Middle frontal gyrus (tissue), 1 donor: ENCODE measurements at regions not wholly inside any gene's neighbourhood (a gene's known extent, or its start where the extent isn't known, plus 50 kb on each side); places are given as distances from the start of the nearest gene placed in this dataset.

Experiments
- DNase-seq: peaks from one replicate; pipeline ENCODE4 v3.0.0-alpha.2; 2015; ENCODE audit warnings: low spot score; ENCODE audit errors: extremely low spot score

DNA sequence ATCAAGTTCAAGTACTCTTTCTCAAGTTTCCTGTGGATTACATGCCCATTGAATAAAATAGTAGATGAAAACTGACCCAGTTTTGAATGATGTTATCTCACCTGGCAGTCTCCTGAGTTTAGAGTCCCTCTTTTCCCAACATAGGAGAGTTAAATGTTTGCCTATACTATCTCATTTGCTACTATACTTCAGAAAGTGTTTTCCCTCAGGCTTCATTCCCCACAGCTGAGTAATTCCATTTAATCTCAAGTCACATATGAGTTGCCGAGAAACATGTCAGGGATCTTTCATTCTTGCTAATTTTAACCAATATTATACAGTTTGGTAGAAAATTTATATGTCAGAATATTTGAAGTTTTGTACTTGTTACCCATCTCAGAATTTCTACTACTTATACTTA, 150.4 kb upstream of the CDH19 start:
- DNase-seq: no peak

DNA sequence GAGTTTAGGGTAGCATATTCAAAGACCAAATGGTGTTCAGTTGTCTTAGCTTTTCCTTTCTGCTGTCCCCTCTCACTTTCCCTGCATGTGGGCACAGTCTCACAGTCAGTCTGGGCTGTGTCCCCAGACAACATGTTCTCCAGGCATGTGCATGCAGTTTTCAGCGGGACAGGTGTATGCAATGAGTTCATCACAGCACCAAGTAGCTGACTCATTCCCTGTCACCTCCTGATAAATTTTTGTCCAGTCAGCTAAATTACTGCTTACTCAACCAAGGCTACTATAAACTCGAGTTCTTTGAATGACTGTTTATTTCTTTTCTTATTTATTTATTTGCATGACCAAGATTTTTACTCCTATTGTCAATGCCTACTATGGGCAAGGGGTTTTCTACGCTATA, 148.8 kb upstream of the CDH19 start:
- DNase-seq: no peak

DNA sequence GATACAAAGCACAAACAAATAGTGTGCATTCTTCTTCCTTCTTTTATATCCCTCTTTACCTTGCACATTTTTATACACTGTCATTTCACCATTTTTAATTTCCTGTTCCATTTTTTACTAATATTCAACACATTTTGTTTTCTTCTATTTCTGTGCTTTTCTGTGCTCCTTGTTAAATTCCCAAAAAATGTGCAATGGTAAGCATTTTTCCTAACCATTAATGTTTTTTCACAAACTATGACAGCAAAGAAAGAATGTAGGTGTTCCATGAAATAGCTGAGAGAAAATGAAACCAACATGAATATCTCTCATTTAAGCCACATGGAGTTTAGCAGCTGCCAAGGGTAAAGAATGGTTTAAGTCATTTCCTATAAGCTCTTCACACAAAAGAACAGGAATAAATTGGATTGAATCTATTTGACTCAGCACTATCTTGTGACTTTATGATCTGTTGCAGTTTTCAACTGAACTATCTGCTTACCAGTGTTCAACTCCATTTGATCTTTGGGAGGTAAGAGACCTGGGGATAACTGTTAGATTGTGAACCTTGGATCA, 145.7 kb upstream of the CDH19 start:
- DNase-seq: no peak

DNA sequence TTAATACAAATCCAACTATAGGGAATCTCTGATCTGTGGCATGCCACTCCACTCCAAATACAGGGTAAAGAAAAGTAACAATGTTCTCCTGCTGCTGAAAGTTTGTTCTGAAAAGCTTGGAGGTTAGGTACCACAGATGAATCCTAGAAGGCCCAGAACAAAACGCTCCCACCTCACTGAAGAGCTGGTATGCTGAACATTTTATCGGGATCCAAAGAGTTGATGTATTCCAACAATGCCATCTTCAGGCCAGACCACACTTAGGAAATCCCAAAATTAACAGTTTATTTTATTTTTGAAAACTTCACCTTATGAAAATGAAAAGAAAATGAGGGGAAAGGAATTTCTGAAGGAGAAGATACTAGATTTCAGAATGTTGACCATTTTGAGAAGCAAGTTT, 145.1 kb upstream of the CDH19 start:
- DNase-seq: no peak

DNA sequence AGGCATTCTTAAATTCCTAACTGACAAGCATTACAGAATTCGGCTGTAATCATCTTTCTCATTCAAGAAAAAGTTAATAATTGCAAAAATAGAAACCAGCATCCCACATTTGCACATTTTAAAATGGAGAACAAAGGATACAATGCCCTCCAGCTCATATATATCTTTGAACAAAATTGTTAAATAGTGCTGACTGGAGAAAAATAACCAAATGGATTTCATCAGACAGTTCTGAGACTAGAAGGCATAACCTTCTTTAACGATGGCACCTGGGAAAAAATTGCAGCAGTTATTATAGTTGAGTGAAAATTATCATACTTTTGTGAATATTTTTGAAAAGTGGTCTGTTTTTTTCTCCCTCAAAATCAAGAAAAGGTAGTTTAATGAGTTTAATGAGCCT, 138.9 kb upstream of the CDH19 start:
- DNase-seq: no peak

DNA sequence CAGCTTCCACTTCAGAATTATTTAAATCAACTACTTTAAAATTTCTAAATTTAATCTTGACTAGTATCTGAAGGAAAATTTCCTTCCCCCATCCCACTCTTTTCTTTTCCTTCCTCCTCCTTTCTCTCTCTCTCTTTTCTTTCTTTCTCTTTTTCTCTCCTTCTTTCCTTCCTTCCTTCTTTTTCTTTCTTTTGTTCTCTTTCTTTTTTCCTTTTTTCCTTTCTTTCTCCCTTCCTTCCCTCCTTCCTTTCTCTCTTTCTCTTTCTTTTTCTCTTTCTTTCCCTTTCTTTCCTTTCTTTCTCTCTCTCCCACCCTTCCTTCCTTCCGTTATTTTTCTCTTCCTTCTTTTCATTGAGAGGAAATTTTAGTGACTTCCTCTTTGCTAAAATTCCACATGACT, 132.0 kb upstream of the CDH19 start:
- DNase-seq: no peak

DNA sequence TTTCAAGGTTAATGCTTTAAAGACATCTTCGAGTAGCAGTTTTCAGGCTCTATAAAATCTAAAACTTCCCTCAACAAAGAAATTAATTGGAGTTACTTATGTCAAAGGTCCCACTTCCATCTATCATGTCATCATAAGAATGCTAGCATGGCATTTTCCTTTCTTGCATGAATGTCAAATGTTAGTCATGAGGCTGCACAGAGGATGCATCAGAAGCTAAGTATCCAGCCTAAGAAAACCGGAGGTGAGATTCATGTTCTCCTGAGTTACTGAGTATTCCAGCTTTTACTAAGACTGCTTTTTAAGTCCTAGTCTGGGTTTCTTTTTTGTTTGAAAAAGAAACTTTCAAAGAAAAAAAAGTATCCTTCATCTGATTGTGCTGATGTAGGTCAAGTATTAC, 130.6 kb upstream of the CDH19 start:
- DNase-seq: no peak

DNA sequence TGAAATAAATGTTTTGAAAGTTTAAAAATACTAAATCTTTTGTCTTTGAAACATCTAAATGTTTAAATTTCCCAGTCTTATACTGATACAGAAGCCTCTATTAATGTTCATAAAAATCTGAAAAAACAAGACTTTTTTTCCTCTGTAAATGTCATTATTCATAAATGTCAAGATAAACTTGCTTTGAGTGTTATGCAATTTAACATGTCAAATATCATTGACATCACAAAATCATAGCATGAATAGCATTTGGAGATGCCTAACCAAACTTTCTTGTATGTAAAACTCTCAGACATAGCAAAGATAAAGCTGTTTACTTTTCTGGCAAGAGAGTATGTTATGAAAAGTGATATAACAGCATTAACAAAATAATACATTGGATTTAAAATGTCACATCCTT, 128.0 kb upstream of the CDH19 start:
- no peak for DNase-seq

DNA sequence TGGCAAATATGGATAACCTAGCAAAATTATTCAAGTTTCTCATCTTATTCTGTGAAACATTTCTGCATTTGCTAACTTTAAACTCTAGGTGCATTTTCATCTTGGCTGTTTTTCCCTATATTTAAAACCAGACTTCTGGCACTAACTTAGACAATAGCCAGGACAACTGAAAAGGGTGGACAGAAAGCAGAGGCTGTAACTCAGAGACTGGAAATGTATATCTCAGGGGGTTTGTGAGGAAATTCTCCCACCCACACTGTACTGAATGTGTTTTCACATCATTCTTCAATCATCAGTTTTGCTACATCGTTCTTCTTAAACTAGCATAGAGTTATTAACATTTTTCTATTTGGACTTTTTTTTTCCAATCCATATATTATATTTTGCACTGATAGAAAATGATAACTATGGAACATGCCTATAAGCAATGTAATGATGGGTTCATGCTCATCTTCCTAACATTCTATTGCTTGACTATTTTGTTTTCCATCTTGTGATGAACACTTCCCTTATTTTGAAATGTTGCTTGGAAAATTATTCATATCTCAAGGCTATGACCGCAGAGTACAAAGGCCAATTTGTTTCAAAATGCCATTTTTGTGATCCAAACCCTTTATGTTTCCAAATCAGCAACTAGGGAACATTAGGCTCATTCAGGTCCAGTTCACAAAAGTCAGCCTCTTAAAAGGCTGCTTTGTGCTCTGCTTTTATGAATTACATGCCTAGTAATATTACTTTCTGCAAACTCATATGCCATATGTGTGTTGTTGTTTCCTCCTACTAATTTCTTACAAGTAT, 125.8 kb upstream of the CDH19 start:
- no peak for DNase-seq

DNA sequence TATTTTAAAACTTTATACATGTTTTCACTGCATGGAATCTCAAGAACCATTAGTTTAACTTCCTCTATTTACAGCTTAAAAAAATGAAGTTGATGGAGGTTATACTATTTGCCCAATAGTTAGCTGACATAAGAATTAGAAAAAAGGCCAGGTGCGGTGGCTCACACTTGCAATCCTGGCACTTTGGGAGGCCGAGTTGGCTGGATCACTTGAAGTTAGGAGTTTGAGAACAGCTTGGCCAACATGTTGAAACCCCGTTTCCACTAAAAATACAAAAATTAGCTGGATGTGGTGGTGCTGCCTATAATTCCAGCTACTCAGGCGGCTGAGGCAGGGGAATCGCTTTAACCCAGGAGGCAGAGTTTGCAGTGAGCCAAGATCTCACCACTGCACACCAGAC, 125.1 kb upstream of the CDH19 start:
- DNase-seq: no peak

DNA sequence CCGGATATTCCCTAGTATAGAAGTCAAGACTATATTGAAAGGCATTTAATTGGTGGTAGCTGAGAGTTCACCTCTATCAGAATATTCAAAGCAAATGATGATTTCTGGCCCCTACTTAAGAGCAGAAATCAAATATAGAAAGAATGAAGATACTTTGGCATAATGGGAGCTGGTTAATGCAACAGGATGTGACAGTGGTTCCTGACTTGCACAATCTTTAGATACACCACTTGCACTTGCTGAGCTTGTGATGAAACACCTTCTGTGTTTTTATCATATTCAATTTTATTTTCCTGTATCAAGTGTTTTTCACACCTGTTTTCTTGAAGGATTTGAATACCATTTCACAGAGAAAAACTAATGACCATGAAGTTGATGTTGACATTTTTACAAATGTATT, 124.1 kb upstream of the CDH19 start:
- DNase-seq: no peak

DNA sequence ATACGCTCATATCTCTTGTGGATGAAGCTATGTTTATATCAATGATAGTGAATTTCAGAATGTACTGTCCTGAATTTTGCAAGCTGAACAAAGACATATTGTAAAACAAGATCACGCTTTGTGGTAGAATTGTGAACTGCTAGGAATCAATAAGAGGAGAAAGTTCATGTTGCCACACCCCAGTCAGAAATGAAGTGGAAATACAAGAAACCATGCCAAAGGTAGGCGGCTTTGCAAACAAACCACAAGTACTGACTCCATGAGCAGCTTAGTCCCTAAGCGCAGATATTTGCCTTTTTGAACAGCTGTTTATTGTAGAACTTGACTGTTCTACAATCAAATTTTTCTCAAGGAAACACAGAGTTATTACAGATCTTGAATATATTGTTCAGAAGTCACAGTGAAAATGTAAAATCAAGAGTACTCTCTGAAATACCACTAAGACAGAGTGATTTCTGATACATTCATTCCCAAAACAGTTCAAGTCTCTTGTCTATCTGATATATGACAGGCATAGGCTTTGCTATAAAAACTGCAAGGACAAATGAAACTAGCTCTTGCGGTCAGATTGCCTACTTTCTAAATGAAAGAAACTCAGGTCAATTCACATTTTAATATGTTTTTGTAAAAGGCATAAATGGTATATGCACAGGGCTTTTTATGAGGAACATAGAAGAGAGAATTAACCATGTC, 120.9 kb upstream of the CDH19 start:
- no peak for DNase-seq

DNA sequence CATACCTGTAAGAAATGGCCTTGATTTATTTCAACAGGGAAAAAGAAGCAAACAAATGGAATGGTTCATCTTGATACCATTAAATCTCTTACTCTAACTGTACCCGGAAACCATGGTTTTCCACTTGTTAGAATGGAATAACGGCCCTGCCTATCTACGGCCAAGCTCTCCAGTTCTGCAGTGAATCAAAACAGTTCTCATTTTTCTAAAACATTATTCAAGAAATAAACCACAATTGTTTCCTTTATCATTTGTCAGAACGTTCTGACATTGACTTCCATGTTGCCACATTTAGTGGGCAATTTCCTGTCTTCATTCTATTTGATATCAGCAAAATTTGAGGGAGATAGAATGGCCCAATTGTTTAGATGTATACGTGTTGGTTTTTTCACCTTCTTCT, 118.8 kb upstream of the CDH19 start:
- no peak for DNase-seq

DNA sequence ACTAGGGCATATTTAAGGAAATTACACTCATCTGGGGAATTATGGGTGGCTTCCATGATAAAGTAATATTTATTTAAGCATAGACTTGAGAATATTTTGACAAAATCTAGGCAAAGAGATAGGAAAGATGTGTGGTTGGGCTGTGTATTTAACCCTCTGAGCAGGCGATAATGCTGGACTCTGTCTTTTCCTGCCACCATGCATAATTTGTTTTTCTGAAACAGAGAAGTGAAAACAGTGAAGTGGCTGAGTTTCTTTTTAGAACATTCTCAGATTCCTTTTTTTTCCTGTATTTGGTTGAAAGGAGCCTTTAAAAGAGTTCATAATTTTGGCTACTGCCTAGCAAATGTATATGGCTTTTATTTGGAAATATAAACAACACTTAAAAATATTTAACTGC, 104.8 kb upstream of the CDH19 start:
- DNase-seq: no peak

DNA sequence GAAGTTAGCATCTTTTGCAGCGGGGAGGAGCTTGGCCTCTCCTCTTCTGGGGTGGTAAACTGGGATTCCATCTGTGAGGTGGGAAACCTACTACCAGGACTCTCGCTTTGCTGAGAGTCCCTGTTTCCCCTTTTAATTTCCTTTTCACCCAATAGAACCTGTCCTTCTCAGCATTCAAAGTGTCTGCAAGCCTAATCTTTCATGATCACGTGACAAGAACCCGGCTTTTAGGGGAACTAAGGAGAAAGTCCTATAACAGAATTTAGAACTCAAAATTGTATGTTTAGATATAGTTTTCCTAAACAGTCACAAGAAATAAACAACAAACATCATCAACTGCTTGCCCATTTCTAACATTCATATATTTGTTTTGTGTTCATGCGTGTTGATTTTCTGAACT, 103.6 kb upstream of the CDH19 start:
- no peak for DNase-seq

DNA sequence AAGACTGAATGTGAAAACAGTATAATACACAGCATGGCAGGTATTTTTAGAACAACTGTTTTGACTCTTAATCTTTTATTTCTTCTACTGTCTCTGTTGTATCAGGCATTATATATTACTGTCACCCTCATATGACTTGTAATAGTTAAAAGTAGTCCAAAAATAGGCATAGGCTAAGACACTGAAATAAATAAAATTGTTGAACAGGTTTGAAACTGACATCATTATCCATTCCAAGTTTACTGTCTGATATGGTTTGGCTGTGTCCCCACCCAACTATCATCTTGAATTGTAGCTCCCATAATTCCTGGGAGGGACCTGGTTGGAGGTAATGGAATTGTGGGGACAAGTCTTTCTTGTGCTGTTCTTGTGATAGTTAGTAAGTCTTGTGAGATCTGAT, 91.4 kb upstream of the CDH19 start:
- DNase-seq: no peak

DNA sequence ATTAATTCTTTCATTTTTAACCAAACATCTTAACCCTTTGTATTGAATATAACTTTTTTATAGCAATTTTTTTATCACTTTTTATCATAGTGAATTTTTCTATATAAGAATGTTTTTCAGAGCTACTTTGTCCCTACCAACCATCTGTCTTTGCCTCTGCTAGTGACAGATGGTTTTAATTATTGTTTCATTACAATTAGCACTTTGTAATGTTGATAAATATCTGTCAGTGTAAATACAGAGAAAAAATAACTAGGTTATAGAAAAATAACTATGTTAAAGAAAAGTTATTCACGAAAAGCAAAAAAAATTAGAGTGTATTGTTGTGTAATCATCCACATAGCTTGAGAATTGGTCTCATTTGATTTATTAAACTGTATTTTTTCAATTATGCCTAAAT, 91.0 kb upstream of the CDH19 start:
- no peak for DNase-seq

DNA sequence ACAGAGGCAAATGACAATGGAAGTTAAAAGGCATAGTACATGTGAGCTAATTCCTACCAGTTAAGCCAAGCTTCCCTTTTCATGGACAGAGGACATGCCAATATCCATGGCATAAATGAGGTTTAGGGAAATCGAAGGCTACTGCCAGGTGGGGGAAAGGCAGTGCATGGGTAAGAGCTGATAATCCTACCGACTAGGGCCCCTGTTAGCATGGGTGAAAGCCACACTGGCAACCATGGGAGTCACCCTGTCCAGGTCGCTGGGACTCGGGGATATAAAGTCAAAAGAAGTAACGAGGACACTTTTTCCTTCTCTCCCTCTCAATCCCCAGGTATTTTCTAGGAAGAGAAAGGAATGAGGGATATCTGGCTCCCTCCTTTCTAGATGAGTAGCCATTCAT, 83.7 kb upstream of the CDH19 start:
- DNase-seq: no peak

DNA sequence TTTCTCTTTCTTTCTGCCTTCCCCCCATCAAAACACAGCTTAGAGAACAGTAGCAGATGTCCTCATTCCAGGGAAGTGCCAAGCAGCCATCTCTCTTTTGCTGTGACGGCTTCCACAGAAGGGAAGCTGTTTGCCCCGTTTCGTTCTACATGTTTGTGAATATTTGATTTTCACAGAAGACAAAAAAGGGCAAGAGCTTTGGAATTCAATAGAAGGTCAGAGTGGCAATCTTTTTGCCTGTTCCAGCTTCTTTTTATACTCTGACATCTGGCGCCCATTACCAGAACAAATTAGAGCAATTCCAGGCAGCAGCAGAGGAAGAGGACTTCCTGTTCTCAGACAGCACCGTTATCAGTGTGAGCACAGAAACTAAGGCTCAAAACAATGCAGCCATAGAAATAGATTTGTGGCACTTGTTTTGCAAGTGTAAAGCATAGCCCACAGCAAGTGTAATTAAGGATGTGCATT, 79.0 kb upstream of the CDH19 start:
- peak; percentile 30 for DNase-seq

DNA sequence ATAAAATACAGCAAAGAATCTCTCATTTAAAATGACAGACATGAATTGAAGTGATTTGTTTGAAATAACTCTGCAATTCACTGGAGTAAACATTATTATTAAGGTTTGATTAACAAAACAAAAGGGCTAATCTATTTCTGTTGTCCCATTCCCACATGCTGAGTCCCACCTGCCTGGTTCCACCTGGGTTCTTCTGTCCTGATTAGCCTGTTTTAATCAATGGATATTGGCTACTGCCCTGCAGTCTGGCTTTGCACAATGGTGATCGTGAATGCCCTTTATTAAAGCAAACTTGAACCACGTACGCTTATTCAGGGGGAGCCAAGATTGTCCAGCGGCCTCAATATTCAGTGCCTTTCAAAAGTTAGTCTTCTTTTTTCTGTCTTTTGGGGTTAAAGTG, 72.8 kb upstream of the CDH19 start:
- no peak for DNase-seq

DNA sequence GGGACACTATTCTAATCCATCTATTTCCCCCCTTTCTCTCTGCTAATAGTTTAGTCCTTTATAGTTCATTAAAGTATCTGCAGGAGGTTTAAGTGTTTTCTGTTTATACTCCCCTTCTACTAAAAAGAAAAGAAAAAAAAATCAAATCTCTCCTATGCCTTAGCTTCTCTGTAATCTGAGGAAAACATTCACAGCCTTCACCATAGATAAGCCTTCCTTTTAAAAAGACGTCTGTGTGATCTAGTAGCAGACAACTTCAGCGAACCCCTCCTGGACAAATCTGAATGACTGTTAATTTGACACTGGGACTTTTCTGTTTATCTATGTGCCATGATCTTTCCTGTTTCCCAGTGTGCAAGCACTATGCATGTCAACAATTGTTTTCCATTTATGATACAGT, 70.4 kb upstream of the CDH19 start:
- no peak for DNase-seq

DNA sequence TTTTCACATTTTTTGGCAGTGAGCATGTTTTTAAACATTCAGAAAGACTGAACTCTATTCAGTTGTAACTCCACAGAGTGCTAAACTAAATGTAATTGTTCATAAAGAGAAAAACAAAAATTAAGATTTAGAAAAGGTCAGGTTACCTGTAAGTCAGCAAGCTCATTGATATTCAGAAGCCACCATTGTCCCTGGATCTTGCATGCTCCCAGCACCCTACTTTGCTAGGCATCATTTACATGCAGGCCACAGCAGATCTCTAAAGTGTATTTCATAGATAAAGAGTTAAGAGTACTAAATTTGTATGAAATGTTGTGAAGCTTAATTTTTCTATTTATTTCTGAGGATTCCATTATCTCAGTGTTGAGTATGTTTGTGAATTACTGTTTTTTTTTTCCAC, 64.8 kb upstream of the CDH19 start:
- no peak for DNase-seq

DNA sequence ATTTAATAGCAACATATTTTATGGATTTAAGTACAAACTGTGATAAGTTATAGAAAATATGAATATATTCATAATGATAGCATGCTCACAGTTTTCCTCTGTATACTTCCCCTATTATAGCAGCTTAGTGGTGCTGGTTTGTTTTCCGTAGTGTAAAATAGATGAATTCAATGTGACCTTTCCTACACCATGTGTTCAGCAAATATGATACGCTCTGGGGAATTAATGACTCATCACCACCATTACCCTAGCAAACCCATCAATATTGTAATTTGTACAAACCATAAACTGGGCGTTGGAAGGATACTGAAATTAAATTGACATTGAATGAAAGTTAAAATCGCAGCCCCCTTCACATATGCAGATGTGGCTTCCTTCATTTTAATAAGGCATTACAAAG, 58.7 kb upstream of the CDH19 start:
- DNase-seq: no peak
